NCI-H2196 (cell line): ENCODE measurements at regions not wholly inside any gene's neighbourhood (a gene's known extent, or its start where the extent isn't known, plus 50 kb on each side); places are given as distances from the start of the nearest gene placed in this dataset.
A peak's percentile ranks its signal among the peaks of the same experiment; 100 is the strongest.

Source experiments
- DNase-seq: peaks from one replicate; lab custom pipeline; 2025; ENCODE audit not compliant: unreplicated experiment; lab: John Stamatoyannopoulos, UW

DNA sequence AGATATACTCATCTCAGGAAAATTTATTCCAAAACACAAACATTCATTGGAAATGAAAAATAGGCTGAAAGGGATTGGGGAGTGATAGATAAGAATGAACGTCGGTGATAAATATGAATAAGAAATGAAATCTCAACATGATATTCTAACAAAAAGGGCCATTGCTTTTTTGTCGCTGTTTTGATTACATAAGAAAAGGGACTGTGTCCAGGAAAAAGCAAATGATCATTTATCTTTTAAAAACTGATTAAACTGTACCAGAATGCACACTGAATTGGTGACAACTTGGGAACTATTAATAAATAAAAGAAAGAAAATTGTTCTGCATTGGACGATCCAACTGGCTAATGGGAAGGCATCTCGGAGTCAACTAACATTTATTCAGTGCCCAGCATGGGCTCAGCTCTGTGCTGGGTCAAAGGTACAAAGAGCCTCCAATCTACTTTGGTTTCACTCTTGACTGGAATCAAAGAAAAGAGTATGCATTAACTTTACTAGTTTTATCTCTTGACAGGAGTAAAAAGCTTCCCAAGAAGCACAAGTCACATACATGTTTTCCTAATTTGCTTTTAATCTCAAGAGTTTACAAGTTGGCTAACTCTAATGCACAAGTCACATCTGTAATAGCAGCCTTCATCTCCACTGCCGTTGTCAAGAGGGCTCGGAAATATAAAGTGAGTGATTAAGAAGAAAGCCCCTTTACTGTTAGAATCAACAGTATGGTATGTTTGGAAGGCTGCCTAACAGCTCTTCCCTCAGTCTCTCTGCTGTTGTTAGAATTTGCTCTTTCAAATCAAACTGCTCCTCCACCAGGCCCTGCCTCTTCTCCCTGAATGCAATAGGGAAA, 280.0 kb downstream of the IGSF11 start:
- no peak for DNase-seq

- DNase-seq, result no peak
Measured at GRCh38 chr3:118755253-118755801, 279.3 kb downstream of the IGSF11 start.

DNA sequence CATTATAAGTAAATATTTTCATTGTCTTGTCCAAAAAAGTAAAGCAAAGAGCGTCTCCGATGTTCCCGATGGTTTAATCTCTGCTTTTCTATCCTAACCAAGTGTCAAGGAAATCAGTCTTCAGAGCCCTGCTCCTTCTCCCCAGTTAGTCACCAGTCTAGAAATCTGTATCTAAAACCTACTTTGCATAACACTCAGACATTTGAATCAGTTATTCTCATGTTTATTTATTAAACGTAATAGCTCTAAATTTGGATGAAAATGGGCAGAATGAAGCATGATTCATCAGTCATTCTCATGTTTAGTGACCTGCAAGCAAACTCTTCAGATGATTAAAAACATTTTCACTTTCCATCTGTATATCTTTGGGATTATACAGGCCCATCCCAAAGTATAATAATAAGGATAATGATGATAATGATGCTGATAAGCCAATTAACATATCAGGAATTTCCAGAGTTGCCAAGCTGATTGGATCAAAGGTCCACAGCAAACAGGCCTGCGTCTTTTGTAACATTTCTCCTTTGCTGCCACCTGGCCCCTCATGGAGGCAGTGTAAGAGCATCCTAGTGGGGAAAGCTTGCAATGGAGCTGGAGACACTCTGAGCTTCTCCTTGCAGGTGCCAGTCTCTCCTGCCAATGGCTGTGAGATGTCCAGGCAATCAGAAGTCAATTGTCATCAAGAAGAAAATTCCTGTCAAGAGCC, 273.9 kb downstream of the IGSF11 start:
- peak; percentile 14 for DNase-seq

DNA sequence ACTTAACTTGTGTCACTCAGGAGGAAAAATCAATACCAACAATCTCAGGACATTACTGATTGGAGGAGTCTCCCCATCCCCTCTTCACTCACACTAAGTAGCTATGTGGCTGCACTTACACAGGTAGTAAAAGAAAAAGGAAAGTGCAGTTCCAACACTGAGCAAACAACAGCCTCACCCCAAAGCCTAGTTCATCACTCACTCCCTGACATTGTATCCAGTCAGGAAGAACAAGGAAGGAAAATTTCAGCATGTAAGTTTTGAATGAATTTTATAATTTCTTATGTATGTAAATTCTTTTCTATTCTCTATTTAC, 273.4 kb downstream of the IGSF11 start:
- no peak for DNase-seq

DNA sequence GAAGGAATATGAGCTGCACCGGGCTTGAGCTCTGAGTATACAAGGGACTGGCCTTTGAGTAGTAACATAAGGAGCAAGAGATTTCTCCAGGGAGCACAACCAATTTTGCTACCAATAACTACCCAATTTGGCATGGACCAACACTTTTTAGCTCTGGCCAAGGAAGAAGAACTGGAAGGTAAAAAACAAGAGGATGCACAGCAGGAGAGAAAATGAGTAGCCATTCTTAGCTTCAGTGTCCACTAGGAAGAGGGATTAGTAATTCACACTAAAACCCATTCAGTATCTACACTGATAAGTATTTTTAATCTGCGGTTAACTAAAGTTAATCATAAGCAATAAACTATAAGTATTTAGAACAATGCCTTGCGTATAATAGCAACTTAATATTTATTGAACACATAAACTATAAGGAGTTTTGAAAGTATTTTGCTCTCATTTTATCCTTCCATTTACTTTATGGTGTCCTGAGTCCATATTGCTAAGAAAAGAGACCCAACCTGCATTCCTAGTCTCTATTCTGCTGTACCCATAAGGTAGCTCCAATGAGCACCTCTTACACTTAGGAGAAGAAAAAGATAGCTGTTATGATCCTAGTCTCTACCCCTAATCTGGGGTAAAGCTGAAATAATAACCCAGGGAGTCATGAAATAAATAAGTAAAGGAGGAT, 268.9 kb downstream of the IGSF11 start:
- DNase-seq, result no peak

DNA sequence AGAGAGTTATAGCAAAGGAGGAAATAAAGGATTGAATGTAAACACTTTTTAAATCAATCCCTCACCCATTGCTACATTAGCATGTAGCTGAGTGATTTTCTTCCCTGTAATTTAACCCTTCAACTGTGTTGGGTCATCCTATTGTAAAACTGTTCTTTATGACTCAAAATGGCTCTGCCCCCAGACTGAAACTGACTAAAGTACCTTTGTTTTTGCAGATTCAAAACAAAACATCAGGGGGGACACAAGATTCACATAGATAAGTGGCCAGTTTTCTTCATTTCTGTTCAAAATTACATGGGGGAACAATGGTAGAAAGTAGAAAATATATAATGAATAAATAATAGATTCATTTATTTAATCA, 268.4 kb downstream of the IGSF11 start:
- DNase-seq, result no peak

GRCh38 chr3:118772036-118772435, 262.6 kb downstream of the IGSF11 start:
- no peak for DNase-seq

GRCh38 chr3:118772547-118773011, 262.1 kb downstream of the IGSF11 start:
- DNase-seq, result no peak

GRCh38 chr3:118775021-118775420, 259.6 kb downstream of the IGSF11 start:
- no peak for DNase-seq

- DNase-seq, result no peak
Measured at GRCh38 chr3:118778201-118778600, 256.4 kb downstream of the IGSF11 start.

- no peak for DNase-seq
Measured at GRCh38 chr3:118781232-118781631, 253.4 kb downstream of the IGSF11 start.

DNA sequence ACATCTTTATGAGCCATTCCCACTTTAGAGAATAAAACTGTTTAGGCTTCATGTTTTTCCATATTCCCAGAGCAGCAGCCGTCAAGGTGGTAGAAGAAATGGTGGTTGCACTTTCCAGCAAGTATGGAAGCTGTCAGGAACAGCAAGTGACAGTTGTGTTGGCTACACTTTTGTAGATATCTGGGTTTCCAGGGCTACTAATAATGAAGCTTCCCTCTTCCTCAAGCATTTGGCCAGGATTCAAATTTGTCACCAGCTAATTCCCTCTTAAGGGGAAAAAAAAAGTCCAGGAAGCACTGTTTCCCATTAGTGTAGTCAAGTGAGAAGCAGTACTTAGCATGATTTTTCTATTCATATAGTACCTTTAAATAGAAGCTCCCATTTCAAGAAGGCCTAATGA, 252.8 kb downstream of the IGSF11 start:
- no peak for DNase-seq

GRCh38 chr3:118782755-118783202, 251.9 kb downstream of the IGSF11 start:
- no peak for DNase-seq

- no peak for DNase-seq
Measured at GRCh38 chr3:118785415-118785814, 249.2 kb downstream of the IGSF11 start.

- no peak for DNase-seq
Measured at GRCh38 chr3:118791246-118791645, 243.4 kb downstream of the IGSF11 start.

DNA sequence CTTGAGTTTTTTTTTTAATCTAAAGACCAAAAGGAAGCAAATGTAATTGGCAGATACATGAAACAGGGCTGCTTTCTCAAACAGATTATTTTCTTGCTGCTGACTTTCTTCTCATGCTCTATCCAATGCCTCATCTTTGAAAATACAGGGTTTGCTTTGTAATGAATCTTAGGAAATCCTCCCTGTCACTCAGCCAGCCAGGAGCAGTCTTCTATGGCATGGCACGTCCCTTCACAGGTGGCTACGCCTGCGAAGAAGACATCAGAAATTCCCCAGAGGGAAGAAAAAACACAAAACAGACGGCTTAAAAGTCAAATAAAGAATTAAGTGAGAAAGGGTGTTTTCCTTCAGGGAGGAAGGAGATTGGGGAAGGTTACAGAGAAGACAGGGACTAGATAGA, 242.5 kb downstream of the IGSF11 start:
- DNase-seq, result no peak

- no peak for DNase-seq
Measured at GRCh38 chr3:118793176-118793575, 241.5 kb downstream of the IGSF11 start.

- DNase-seq, result no peak
Measured at GRCh38 chr3:118799303-118799702, 235.3 kb downstream of the IGSF11 start.

- peak; percentile 93 for DNase-seq
Measured at GRCh38 chr3:118801899-118802298, 232.7 kb downstream of the IGSF11 start.

DNA sequence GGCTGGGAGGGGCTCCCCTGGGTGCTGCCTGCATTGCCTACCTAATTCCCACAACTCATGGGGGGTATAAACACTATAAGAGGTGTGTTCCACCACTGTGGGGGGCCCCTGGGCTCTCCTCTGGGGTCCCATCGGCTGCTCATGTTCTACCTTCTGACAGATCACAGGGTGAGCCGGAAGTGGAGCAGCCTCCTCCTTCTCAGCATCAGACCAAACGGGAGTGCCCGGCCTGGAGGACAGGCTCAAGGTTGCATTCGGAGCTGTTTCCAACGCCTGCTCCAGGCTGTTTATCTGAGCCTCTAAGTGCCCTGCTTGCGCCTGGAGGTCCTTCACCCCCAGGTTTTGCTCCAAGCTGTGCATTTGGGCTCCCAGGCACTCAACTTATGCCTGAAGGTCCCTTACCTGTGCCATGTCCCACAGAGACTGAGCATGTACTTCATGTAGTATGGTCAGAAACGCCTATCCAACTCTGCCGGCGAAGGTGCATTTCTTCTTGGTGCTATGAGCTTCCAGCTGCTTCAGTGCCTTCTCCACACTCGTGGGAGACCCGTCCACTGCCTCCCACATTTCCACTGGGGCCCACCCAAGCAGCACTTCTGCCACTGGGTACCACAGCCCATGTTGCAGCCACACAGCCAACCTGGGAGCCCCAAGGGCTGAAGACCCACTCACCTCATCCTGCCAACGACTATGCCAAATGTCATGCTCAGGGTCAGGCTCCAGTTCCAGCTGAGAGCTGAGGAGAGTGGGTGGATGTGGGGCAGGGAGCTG, 232.1 kb downstream of the IGSF11 start:
- DNase-seq, result peak; percentile 56

DNA sequence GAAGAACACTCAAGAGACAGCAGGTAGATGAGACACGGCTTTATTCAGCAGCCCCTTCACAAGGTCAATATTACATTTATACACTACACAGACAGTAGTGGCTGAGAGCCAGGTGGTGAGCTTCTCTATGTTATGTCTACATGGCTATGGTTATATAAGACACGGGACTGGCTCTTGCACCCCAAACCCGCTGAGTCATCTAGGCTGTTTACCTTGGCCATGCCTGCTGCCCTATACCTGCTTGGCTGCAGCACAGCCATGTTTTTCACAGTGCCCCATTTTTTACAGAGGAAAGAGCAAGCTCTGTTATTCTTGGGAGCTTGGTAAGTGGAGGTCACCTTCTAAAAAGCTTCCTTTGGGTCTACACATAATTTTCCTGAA, 231.6 kb downstream of the IGSF11 start:
- DNase-seq, result peak; percentile 70
